ENCODE measurements at regions not wholly inside any gene's neighbourhood (a gene's known extent, or its start where the extent isn't known, plus 50 kb on each side); places are given as distances from the start of the nearest gene placed in this dataset.

DNA sequence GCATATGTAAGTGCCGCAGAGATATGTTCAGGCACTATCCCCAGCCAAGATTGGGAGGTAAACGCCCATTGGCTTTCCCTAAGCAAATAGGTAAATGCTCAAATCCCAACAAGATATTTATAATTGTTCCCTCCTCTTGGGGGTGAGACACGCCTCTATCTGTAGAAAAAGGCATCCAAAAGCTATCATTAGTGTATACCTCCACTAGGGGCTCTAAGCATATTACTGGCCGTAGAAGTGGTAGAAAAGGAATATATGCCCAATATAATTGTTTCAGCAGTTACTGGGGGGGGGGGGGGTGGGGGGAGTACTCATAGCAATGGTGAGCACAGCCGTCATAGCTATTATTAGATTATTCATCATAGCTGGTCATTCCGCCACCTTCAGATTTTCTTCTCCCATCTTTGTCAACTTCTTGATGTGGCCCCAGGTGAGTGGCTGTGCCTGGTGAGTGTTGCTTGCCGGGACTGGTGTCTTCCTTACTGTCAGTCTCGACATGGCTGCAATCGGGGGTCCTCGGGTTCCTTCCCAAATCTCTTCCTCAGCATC, 53.3 kb upstream of the WDR1 start:
- 69% methylated on average over 3 of the region's 10 CpGs; no CpG with 5 or more reads in 1 of the 2 experiments for WGBS, 2 experiments (ENCODE audit: extremely low coverage in 2 of 2, insufficient read length in 1 of 2)
- Histone ChIP-seq H3K18ac (ENCODE audit: low read depth, low read length) (no peak overlapping the region), H4K20me1 (ENCODE audit: insufficient read depth, low read length) (no peaks in the 10 kb centered on the region), H3K79me1 (ENCODE audit: low read depth in 1 of 2, low read length in 2 of 2) (no peaks in the 10 kb centered on the region), H2BK120ac (ENCODE audit: low read depth, low read length) (no peak overlapping the region), H3K4me3 (ENCODE audit: insufficient read depth, low read depth, low read length) (no peak overlapping the region), H3K27me3 (ENCODE audit: control insufficient read depth, insufficient read depth, low read length) (no peaks in the 10 kb centered on the region; the same call in 1 of the 2 replicates), H3K36me3 (ENCODE audit: control insufficient read depth, insufficient read depth, low read length) (no peaks in the 10 kb centered on the region), H3K56ac (ENCODE audit: extremely low read depth, insufficient read depth, low read length) (no peak overlapping the region), H3K4me1 (ENCODE audit: control insufficient read depth, insufficient read depth, low read length) (peaks cover 3% of the 10 kb centered on the region; the same call in 1 of the 2 replicates), H2AK5ac (ENCODE audit: low read depth, low read length) (no peak overlapping the region), H2AK9ac (replicated peaks; ENCODE audit: low read depth, low read length, poor library complexity) (no peak overlapping the region), H4K8ac (ENCODE audit: low read depth in 2 of 2, low read length in 2 of 2) (no peak overlapping the region), H3K4ac (ENCODE audit: low read depth, low read length) (no peak overlapping the region), H3K9ac (ENCODE audit: low read depth, low read length) (no peak overlapping the region), H2BK20ac (ENCODE audit: low read depth, low read length) (no peak overlapping the region), H2BK5ac (ENCODE audit: low read depth, low read length, poor library complexity, severe bottlenecking) (no peak overlapping the region), H2BK15ac (ENCODE audit: low read depth, low read length) (no peak overlapping the region), H2AFZ (replicated peaks; ENCODE audit: low read length, poor library complexity) (no peak overlapping the region), H3K9me3 (ENCODE audit: control insufficient read depth, insufficient read depth, low read length) (no peaks in the 10 kb centered on the region), H4K91ac (ENCODE audit: insufficient read depth, low read depth, low read length) (no peak overlapping the region), H3K9me1 (ENCODE audit: insufficient read depth, low read length) (no peaks in the 10 kb centered on the region), H3K14ac (replicated peaks; ENCODE audit: low read depth, low read length) (no peak overlapping the region), H3K23ac (ENCODE audit: low read depth, low read length) (no peak overlapping the region), H3K4me2 (ENCODE audit: low read depth, low read length) (no peak overlapping the region), H4K5ac (ENCODE audit: low read depth, low read length) (no peak overlapping the region), H3K27ac (ENCODE audit: insufficient read depth, low read length) (no peak overlapping the region)
- in situ Hi-C loops (cut with MboI; ENCODE audit: low sequenced_read_pairs), result loop anchor here (5.0 kb wide), 1 partner anchor 232 kb away; no protein-coding TSS in a partner anchor
- no peak for TF ChIP-seq RFX5 (IDR thresholded peaks at IDR 0.05; ENCODE audit: low read depth, low read length)
- no peak for TF ChIP-seq MAFK (IDR thresholded peaks at IDR 0.05; ENCODE audit: low read depth, low read length)
- no peak for TF ChIP-seq CHD1 (IDR thresholded peaks at IDR 0.05; ENCODE audit: low read depth, low read length)
- no peak for TF ChIP-seq SMC3 (IDR thresholded peaks at IDR 0.05; ENCODE audit: low read depth, low read length)
- TF ChIP-seq RCOR1 (IDR thresholded peaks at IDR 0.05; ENCODE audit: insufficient replicate concordance, low read length), result no peak
- TF ChIP-seq, protein P1, sequence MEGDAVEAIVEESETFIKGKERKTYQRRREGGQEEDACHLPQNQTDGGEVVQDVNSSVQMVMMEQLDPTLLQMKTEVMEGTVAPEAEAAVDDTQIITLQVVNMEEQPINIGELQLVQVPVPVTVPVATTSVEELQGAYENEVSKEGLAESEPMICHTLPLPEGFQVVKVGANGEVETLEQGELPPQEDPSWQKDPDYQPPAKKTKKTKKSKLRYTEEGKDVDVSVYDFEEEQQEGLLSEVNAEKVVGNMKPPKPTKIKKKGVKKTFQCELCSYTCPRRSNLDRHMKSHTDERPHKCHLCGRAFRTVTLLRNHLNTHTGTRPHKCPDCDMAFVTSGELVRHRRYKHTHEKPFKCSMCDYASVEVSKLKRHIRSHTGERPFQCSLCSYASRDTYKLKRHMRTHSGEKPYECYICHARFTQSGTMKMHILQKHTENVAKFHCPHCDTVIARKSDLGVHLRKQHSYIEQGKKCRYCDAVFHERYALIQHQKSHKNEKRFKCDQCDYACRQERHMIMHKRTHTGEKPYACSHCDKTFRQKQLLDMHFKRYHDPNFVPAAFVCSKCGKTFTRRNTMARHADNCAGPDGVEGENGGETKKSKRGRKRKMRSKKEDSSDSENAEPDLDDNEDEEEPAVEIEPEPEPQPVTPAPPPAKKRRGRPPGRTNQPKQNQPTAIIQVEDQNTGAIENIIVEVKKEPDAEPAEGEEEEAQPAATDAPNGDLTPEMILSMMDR (conservative IDR thresholded peaks at IDR 0.05; ENCODE audit: low read depth, low read length), result no peak
- TF ChIP-seq FOS (IDR thresholded peaks at IDR 0.05; ENCODE audit: low read depth, low read length), result no peak
- no peak for TF ChIP-seq MXI1 (IDR thresholded peaks at IDR 0.05; ENCODE audit: borderline replicate concordance, low read depth, low read length)
- no peak for TF ChIP-seq BHLHE40 (IDR thresholded peaks at IDR 0.05; ENCODE audit: low read depth, low read length)
- BruUV-seq (replicated peaks), result no TSS peak
- dilution Hi-C loops (cut with HindIII; ENCODE audit: low sequenced_read_pairs, unreplicated experiment), result loop anchor here (25.0 kb wide), 1 partner anchor 242 kb away; no protein-coding TSS in a partner anchor
- ATAC-seq (ENCODE audit: low read depth) (no peak), DNase-seq (no peak)
- CTCF ChIA-PET, result interaction anchor here (1.9 kb wide), 1 partner anchor 12 kb away, joined by 6 read pairs; no protein-coding TSS in a partner anchor
- POLR2A ChIA-PET (ENCODE audit: unreplicated experiment), result no interaction called here
- intact Hi-C loops (cut with micrococcal nuclease), result no loop called here
